ELR (cell line): ENCODE measurements at regions not wholly inside any gene's neighbourhood (a gene's known extent, or its start where the extent isn't known, plus 50 kb on each side); places are given as distances from the start of the nearest gene placed in this dataset.

Source experiments
- DNase-seq: peaks from one replicate; pipeline ENCODE4 v3.0.0-alpha.2; 2015; ENCODE audit warnings: low read depth

DNA sequence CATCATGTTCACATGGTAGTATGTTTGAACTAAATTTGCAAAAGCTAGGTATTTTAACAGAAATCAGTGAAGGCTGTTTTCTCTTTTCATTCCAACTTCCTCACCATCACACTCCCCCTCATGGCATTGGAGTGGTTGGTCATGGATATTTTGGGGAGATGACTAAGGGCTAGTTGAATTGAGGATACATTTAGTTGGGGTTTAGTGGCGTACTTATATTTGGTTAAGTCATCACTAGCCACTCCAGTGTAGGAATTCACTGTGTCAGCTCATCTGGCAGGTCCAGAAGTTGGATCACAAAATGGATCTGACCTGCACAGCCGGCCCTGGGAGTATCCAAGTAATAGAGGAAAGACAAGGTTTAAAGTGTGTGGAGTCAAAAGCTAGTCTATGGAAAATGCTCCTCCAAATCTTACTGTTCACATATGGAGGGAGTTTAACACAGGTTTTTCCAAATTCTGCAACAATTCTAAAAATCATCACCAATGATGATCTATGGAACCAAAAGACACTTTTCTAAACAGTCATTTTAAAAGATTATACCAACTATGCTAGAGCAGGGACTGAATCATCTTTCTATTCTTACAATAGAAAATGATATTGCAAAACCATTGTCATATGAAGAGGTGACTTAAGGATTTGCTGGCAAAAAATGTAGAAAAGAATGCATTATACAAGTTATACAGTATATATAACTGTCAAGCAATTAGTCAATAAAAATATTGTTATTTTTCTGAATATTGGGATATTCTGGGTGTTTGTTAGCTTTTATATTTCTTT, 247.8 kb upstream of the PEX5L start:
- peak; percentile 63 for DNase-seq

DNA sequence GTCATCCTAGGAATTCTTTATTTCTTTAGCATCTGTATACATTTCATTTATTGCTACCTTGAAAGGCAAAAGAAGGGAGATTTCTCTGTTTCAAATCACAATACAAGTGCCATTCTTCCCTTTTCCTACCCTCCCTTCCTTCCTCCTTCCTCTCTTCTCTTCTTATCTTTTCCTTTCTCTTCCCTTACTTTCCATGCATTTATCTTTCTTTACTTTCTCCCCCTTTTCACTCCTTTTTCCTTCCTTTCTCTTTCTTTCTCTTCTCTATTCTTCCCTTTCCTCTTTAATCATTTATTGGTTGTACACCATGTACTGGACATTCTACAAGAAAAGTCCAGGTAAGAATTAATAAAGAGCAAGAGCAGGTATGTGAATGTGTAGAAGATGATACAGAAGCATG, 251.0 kb upstream of the PEX5L start:
- DNase-seq = no peak

DNA sequence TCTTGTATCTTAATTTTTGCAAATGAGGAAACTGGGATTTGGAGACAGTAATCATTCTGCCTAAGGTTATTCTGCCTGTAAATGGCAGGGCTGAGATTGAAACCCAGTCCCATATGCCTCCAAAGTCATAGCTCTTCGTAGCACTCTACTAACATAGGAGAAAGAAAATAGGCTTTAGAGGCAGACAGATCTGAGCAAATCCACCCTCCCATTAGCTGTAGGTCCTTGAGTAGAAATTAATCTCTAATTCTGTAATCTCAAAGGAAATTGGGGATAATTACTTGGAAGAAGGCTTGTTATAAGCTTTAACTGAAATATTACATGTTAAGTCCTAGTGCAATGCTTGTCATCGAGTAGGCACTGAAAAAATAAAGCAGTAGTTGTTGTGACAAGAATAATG, 252.1 kb upstream of the PEX5L start:
- DNase-seq = no peak

DNA sequence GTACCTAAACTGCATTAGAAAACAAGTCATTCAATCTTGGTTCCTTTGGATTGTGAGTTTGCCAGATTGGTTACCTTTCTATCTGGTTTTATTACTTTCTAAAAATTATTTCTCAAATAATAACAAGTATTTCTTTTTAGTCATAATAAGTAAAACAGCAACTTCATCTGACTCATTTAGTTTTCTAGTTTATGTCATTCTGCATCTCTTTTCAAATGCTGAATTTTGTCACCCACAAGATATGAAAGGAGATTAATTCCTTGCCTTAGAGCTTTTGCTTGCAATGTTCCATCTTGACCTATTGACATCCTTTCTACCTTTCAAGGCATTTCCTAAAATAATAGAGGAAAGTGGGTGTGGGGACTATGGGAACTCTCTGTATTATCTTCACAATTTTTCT, 253.6 kb upstream of the PEX5L start:
- DNase-seq = no peak

DNA sequence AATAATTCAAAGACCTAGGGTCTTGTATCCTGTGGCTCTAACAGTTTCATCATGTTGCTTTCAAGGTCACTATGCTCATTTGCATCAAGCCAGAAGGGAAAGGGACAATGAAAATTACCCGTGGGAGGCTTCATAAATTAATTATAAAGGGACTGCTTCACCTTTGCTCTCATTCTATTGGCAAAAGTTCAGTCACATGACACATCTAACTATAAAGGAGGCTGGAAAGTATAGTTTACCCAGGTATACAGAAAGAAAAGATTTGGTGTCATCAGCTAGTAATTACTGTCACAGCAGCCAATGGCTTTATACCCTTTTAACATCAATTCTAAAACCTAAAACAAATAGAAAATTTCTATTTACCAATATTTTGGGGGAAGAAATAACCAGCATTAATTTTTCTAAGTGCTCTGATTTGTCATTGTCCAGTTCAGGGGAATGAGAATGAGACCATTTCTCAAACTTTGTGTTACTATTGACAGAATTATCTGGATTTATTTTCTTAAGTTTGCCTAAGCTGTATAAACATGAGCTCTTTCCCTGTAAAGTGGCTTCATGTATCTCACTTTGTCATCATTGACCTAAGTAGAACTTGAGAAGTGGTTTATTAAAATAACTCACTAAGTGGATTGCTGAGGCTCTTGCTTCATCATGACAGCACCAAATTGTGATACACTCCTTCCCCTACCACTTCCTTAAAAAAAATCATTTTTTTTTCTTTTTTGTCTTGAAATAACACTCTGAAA, 257.7 kb upstream of the PEX5L start:
- no peak for DNase-seq

DNA sequence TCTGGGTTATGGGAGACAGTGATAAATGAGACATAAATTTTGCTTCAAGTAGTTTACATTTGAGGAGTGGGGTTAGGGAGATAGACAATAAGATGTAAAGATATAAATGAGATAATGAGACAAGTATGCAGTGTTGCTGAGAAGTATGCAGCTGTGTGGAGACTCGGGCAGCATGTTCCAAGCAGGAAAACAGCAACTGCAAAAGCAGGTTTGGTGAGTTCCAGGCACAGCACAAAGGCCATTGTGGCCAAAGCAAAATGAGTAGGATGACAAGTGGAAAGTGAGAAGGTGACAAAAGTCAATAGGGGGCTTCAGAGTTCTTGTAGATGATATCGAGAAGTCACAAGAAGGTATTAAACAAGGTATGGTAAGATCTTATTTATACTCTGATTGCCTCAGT, 259.1 kb upstream of the PEX5L start:
- DNase-seq = no peak

DNA sequence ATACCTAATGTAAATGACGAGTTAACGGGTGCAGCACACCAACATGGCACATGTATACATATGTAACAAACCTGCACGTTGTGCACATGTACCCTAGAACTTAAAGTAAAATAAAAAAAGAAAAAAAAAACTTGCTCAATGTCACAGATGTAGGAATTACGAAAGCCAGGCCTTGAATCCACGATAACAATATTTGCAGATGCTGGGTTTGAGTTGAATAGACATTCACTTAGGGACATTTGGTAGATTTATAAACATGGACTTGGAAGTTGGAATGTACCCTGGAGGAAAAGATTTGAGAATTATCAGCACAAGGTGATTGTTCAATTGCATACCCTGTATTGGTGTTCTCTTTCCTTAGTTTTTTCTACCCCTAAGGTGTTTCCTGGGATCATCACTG, 260.2 kb upstream of the PEX5L start:
- no peak for DNase-seq

DNA sequence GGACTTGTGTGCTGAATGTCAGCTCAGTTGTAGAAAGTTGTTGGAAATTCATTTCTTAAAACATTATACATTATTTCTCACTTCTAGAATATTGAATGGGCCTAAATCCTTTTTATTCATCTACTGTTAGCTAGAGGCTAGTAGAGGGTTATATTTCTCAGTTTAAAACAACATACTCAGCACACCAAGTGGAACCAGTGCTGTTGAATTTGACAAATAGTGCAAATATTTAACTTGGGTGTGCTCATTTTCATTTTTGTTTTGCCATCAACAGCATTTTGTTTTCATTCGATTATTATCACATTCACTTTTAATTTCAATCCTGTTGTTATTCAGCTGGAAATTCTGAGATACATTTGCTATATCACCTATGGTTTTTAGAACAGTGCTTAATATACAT, 269.4 kb upstream of the PEX5L start:
- no peak for DNase-seq

DNA sequence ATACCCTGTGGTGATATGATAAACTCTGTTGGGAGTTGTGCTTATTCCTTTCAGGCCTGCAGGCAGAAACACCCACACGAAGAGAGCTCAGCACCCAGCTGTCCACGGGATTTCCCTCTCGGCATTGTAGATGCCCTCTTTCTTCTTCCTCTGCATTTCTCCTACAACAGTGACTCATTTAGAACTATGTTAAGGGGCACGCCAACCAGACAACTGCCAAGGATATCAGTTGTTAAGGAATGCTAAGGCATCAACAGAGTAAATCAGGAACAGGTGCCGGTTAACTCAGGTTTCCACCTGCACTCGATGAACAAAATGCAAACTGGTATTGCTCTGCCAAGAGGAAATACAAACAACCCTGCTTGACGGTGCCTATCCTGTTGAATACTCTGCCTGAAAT, 270.0 kb upstream of the PEX5L start:
- peak; percentile 61 for DNase-seq

DNA sequence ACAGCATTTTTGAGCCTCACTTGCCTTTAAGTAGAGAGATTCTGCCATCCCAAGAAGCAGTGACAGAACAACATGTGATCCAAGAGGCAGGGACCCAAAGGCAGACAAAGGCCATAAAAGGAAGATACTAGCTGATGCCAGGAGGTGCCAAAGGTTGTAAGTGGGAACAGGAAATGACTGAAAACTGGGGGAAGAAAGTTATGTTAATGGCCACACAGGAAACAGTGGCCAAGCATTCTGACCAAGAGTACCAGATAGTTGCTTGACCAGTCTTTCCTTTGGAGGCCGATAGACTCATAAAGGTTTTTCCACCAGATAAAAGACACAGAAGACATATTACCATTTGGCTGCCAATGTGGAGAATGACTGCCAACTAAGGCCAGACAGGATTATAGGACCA, 274.5 kb upstream of the PEX5L start:
- DNase-seq = no peak

DNA sequence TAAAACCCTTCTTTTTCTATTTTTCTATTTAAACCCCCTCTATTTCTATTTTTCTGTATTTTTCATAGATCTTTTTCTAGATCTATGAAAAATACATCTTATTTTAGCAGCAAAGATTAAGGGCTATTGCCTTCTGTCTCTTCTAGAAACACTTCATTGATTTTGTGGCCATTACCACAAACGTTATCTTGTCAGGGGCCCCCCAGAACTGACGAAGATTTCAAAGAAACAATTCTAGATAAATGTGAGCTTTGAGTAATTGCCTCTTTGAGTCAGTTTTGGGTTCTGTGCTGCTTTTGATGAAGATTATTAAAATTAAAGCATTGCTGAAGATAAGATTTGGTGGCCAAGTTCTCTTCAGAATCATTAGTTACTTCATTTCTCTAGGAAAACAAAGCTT, 279.6 kb upstream of the PEX5L start:
- no peak for DNase-seq

DNA sequence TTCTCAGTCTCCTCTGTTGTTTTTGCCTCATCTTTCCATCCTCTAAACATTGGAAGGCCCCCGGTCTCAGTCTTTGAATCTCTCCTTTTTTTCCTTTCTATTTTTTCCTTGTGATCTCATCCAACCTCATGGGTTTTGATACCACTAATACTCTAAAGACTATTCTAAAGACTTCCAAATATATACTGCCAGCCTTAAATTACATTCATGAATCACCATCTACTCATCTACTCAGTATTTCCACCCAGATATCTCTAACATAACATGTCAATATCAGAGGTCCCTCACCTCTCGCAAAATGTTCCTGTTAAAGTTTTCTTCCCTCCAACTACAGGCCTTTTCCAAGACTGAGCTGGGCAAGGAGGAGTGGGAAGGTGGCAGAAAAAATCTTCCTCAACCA, 282.5 kb upstream of the TTC14 start:
- peak; percentile 49 for DNase-seq

DNA sequence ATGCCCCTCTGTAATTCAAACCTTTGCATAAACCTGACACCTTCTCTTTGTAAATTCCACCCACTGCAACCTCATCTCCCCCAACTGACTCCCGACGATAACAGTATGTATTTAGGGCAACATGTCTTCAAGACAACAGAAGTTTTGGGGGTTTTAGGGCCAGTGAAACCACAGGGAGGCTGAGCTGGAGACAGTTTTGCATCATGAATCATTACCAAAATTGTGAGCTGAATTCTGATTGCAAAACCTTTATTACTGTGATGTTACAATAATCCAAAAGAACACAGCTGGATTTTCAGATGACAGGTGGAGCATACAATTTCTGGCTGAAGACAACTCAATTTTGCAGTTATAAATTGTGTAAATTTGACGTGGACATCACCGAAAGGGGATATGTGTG, 281.3 kb upstream of the TTC14 start:
- peak; percentile 10 for DNase-seq

DNA sequence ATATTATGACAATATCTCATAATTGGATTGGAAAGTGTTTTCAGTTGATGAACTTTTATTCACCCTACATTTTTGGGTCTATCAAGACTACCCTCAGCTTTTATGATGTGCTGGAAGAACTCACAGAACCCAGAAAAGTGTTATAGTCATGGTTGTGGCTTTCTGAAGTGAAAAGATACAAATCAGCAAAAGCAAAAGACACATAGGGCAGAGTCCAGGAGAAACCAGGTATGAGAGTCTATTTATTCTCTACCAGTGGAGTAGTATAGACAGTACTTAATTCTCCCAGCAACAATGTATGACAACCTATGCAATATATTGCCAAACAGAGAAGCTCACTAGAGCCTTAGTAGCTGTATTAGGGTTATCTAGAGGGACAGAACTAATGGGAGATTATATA, 280.4 kb upstream of the TTC14 start:
- DNase-seq = no peak

DNA sequence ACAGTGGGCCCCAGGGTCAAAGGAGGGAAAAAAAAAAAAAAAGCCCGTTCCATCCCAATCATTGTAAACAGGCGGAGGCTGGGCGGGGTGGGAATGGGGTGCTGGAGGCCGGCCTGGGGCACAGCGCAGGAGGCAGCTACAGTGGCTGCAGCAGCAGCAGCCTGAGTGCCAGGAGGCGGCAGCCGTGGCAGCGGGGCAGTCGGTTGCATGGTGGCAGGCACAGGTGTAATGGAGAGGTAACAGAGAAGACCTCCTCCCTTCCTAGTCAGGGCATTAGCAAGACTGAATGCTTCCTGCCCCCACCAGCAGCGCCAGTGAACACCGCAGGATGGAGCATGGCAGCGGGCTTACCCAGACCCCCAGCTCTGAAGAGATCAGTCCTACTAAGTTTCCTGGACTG, 279.1 kb upstream of the TTC14 start:
- no peak for DNase-seq

DNA sequence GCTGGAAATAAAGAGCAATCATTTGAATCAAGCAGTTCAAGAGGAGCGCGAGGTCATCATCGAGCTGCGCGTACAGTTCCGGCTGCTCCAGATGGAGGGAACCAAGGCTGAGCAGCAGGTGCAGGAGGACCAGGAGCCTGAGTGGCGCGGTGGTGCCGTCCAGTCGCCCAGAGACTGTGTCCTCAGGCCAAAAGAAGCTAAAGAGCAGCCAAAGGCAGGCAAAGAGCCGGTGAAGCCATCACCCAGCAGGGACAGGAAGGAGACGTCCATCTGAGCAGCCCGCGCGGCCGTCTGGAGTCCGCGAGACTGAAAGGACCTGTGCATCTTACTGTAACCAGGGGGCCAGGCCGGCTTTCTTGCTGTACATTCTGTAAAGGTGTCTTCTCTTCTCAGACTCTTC, 277.2 kb upstream of the TTC14 start:
- no peak for DNase-seq

DNA sequence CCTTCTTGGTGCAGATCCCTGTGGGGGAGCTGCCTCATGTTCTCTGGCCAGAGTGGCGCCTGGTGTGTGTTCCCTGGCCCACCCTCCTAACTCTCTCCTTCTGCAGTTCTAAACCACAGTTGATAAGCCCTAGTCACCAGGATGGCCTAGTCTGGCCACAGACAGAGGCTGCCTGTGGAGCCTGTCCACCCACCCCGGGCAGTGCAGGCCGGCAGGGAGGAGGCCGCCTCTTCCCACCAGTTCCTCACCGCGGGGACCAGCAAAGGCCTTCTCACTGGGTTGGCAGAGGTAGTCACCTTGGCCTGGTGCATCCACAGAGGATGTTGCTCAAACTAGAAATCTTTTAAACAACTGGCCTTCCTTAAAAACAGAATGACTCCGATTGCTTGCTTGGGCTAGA, 276.4 kb upstream of the TTC14 start:
- no peak for DNase-seq

DNA sequence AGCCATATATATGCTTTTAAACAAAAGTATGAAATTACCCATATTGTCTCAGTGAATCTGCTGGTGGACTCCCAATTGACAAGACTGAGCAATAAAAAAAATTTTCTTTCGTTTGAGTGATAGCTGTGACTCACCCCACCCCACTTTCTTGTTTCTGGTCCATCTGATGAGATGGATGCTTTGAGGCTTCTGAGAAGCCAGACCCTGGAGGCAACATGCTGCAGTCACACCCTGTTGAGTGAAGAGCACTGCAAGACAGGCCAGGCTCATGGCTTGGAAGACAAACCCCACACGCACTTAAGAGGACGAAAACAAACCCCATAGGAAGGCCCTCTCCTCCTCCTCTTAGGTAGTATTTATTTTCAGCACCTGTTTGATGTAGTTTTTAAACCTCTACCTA, 276.0 kb upstream of the TTC14 start:
- DNase-seq = peak; percentile 11

DNA sequence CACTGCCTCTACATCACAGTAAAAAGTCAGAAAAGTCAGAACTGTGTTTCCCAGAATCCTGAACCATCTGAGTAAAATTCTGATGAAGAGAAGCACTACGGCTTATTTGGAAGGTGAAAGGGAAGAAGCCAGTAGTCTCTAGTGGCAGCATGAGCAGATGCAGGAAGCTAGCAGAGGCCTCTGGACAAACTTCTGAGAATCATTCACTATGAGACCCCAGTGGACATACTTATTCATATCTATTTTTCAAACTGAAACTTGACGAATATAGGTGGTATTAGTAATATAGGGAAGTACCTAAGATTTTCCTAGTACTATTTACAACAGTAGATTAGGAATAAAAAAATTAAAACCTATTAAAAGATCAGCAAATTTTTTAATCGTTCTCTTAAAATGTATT, 272.8 kb upstream of the TTC14 start:
- peak; percentile 19 for DNase-seq

DNA sequence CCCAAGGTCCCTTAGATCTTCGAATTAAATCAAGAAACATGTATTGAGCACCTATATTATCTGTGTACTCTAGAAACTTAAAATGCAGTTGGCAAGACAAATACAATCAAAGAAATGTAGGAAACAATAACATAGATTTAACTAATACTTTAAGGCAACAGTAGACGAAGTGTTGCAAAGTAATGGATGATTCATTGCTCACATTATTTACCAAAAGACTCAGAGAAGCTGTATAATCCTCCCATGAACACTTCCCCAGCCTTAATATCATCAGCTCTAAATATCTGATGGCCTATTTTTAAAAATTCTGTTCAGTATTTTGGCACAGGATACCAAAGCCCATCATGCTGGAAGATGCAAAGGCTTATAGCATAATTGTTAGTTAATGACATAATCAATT, 272.1 kb upstream of the TTC14 start:
- no peak for DNase-seq

DNA sequence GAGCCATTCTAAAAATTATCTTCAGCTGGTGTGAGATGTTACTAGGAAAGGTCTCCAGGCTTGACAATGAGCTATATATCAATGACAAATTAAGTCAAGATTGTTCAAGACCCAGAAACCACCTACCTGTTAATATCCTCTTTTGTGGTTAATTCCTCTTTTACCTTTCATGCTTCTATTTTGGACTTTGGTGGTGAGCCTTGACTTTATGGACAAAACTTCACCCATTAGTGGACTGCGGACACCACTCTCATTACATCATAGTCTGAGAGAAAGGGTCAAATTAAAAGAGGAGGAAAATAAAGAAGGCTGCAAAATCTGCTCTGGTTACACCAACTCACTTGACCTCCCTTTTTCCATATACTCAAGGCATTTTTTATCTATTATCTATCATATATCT, 271.5 kb upstream of the TTC14 start:
- no peak for DNase-seq

DNA sequence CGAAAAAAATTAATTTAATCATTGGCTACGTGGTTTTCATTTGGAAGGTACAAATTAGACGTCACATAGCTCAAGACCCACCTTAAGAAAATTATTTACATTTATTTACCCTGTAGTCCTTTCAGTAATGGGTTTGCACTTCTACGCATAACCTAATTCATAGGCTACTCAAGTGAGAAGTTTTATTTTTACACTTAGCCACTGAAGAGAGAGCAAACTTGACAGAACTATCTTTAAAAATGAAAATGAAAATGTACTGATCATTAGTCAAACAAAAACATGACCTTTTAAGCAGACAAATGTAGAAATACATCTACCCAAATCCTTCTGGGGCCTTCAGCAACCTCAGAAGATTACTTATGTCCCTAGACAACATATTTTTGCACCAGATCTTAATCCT, 269.4 kb upstream of the TTC14 start:
- no peak for DNase-seq

DNA sequence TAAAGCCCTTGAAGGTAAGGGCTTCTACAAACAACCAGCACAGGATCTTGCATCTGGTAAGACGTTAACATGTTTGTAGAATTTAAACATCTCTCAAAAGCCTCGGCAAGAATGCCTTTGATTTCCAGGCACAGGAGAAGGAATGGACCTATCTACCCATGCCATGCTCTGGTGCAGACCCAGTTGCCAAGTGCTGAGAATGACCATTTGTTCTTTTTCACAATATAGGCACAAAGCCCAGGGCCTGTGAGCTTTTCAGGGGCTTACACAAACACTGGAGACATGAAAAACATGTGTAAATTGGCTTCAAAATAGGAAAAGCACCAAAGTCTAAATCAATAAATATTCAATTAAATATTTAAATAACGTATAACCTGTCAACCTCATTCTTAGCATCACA, 266.9 kb upstream of the TTC14 start:
- DNase-seq = no peak

DNA sequence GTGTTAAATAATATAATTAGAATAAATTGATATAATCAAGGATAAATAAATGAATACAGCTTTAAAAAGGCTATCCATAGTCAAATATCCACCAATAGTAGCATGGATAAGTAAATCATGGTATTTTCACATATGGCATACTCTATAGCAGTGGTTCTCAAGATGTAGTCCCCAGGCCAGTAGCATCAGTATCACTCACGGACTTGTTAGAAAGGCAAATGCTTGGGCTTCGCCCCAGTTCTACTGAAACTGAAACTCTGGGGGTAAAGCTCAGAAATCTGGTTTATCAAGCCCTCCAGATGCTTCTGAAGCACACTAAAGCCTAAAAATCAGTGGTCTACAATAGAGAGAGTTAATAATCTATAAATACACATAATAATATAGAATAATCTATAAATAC, 261.6 kb upstream of the TTC14 start:
- DNase-seq = no peak
